Panc1 (cell line): ENCODE measurements at regions not wholly inside any gene's neighbourhood (a gene's known extent, or its start where the extent isn't known, plus 50 kb on each side); places are given as distances from the start of the nearest gene placed in this dataset.

ENCODE experiments used
- ATAC-seq: fragments of 200-7000 bp; cut with Tn5 transposase; 2 replicates; pipeline ENCODE4 v1.9.1; 2020; ENCODE audit warnings: mild to moderate bottlenecking, moderate library complexity
- BruUV-seq: library from RNA; stranded (reverse); fragments of 400-500 nt; replicated peaks from 2 replicates; lab custom pipeline; 2021; lab: Mats Ljungman, UMichigan
- CTCF ChIA-PET: fragments of 300-600 bp; sonication (Branson Sonifier 250); formaldehyde crosslinking; loops from one replicate; lab custom pipeline; 2022; ENCODE audit warnings: antibody characterized with exemption; lab: Charles Lee
- POLR2A ChIA-PET: fragments of 300-600 bp; sonication (Branson Sonifier 250); formaldehyde crosslinking; loops from one replicate; lab custom pipeline; 2022; ENCODE audit warnings: antibody characterized with exemption; lab: Charles Lee
- DNase-seq: peaks from one replicate; pipeline ENCODE4 v3.0.0-alpha.2; 2010; ENCODE audit warnings: low read depth, low spot score
- H3K27ac ChIP-seq: 2 replicates; pipeline ENCODE4 v1.5.1; 2011; ENCODE audit warnings: mild to moderate bottlenecking, low read length, inconsistent platforms
- H3K27me3 ChIP-seq: fragments of 200-500 bp; sonication (Bioruptor generic); 2 replicates; pipeline ENCODE4 v1.6.0; 2014; ENCODE audit warnings: low read length, inconsistent platforms; ENCODE audit not compliant: control insufficient read depth, insufficient read depth
- H3K36me3 ChIP-seq: fragments of 200-500 bp; sonication (Bioruptor generic); 2 replicates; pipeline ENCODE4 v1.5.1; 2014; ENCODE audit warnings: inconsistent platforms, mild to moderate bottlenecking, low read length, moderate library complexity; ENCODE audit not compliant: control insufficient read depth, insufficient read depth
- H3K4me1 ChIP-seq: 2 replicates; pipeline ENCODE4 v1.5.1; 2011; ENCODE audit warnings: inconsistent platforms, mild to moderate bottlenecking, low read length, moderate library complexity; ENCODE audit not compliant: control insufficient read depth, insufficient read depth
- H3K4me3 ChIP-seq, 2 experiments: 2 replicates each; pipeline ENCODE4 v1.5.1; 2011 to 2012; ENCODE audit warnings: low read depth in 2 of 2, low read length in 2 of 2, mild to moderate bottlenecking in 2 of 2, inconsistent platforms in 1 of 2, moderate library complexity in 1 of 2
- H3K9me3 ChIP-seq: fragments of 200-500 bp; sonication (Bioruptor generic); 2 replicates; pipeline ENCODE4 v1.5.1; 2014; ENCODE audit warnings: low read depth, mild to moderate bottlenecking, inconsistent platforms, low read length, moderate library complexity; ENCODE audit not compliant: control insufficient read depth, insufficient read depth
- POLR2AphosphoS5 ChIP-seq: IDR thresholded peaks from 2 replicates; pipeline ENCODE4 v1.6.1; 2012; ENCODE audit warnings: mild to moderate bottlenecking, low read depth, low read length, moderate library complexity
- SIN3A ChIP-seq: IDR thresholded peaks from 2 replicates; pipeline ENCODE4 v1.6.1; 2012; ENCODE audit warnings: low read depth, mild to moderate bottlenecking, low read length, moderate library complexity, borderline replicate concordance; ENCODE audit not compliant: insufficient read depth
- TCF7L2 ChIP-seq: IDR thresholded peaks from 2 replicates; pipeline ENCODE4 v1.6.1; 2011; ENCODE audit warnings: mild to moderate bottlenecking, low read depth, low read length, inconsistent platforms
- in situ Hi-C: cut with HindIII; loops from 2 replicates; pipeline ENCODE4 v1.10.0; 2016; ENCODE audit warnings: low sequenced_read_pairs, low pct_unique_long_range_greater_than_20kb
- intact Hi-C: fragments of 100-400 bp; cut with micrococcal nuclease; formaldehyde crosslinking; loops from one replicate; pipeline ENCODE4 v1.10.0; 2022; ENCODE audit not compliant: unreplicated experiment
- TF ChIP-seq, protein P1 (sequence below): fragments of 450-650 bp; IDR thresholded peaks from 2 replicates; pipeline ENCODE4 v1.5.1; 2017; ENCODE audit warnings: mild to moderate bottlenecking
- TF ChIP-seq, protein P2 (sequence below), 2 experiments: IDR thresholded peaks; 2 replicates each; pipeline ENCODE4 v1.6.1; 2011 to 2012; ENCODE audit warnings: low read depth in 2 of 2, control low read depth in 1 of 2, low read length in 1 of 2, mild to moderate bottlenecking in 1 of 2, moderate library complexity in 1 of 2; ENCODE audit not compliant: insufficient read depth in 1 of 2

DNA sequence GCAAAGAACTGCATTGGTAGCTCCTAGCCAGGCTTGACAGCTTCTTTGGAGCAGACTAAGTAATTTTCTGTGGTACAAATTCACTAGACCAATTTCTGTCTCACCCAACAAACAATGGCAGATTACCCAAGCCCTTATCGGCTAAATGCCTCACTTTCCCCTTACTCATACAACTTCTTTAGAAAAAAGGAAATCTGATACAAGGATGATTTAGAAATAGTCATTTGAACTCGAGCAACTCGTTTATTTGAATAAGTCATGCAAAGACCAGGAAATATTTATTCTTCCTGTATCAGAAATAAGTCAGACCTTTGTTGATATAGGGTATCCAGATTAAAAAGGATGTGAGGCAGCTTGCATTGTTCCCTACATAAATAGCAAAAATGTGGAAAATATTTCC, 170.4 kb upstream of the CDH6 start:
- H3K27ac ChIP-seq: no peak overlapping the region
- TF ChIP-seq, protein P1, sequence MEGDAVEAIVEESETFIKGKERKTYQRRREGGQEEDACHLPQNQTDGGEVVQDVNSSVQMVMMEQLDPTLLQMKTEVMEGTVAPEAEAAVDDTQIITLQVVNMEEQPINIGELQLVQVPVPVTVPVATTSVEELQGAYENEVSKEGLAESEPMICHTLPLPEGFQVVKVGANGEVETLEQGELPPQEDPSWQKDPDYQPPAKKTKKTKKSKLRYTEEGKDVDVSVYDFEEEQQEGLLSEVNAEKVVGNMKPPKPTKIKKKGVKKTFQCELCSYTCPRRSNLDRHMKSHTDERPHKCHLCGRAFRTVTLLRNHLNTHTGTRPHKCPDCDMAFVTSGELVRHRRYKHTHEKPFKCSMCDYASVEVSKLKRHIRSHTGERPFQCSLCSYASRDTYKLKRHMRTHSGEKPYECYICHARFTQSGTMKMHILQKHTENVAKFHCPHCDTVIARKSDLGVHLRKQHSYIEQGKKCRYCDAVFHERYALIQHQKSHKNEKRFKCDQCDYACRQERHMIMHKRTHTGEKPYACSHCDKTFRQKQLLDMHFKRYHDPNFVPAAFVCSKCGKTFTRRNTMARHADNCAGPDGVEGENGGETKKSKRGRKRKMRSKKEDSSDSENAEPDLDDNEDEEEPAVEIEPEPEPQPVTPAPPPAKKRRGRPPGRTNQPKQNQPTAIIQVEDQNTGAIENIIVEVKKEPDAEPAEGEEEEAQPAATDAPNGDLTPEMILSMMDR: no peak
- no peak for TF ChIP-seq POLR2AphosphoS5
- TF ChIP-seq SIN3A: no peak
- no peak for TF ChIP-seq TCF7L2
- TF ChIP-seq, protein P2, sequence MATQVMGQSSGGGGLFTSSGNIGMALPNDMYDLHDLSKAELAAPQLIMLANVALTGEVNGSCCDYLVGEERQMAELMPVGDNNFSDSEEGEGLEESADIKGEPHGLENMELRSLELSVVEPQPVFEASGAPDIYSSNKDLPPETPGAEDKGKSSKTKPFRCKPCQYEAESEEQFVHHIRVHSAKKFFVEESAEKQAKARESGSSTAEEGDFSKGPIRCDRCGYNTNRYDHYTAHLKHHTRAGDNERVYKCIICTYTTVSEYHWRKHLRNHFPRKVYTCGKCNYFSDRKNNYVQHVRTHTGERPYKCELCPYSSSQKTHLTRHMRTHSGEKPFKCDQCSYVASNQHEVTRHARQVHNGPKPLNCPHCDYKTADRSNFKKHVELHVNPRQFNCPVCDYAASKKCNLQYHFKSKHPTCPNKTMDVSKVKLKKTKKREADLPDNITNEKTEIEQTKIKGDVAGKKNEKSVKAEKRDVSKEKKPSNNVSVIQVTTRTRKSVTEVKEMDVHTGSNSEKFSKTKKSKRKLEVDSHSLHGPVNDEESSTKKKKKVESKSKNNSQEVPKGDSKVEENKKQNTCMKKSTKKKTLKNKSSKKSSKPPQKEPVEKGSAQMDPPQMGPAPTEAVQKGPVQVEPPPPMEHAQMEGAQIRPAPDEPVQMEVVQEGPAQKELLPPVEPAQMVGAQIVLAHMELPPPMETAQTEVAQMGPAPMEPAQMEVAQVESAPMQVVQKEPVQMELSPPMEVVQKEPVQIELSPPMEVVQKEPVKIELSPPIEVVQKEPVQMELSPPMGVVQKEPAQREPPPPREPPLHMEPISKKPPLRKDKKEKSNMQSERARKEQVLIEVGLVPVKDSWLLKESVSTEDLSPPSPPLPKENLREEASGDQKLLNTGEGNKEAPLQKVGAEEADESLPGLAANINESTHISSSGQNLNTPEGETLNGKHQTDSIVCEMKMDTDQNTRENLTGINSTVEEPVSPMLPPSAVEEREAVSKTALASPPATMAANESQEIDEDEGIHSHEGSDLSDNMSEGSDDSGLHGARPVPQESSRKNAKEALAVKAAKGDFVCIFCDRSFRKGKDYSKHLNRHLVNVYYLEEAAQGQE (IDR thresholded peaks at IDR 0.05; ENCODE audit: insufficient read depth in 1 of 2, low read depth in 2 of 2, low read length in 1 of 2): no peak

DNA sequence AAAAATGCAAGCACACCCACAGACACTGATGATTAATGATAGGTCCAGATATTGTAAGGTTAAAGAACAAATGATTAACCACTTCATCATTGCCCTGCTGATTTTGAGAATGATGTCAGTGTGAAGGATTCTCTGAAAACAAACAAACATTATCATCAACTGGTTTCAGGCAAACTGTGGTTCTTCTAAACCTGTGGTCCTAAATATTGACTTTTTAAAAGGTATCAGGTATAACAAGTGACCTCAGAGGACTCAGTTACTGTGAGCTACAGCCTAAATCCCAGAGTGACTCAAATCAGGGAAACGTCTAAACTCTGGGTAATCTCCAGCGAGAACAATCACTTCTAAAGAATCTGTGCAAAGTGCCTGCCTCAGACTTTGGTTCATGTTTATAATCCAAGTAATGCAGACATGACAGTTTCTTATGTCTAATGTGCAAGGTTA, 172.3 kb upstream of the CDH6 start:
- H3K4me1 ChIP-seq: no peaks in the 10 kb centered on the region
- intact Hi-C loops (no loop called here), in situ Hi-C loops (no loop called here)
- ATAC-seq: no peak
- no peak for DNase-seq
- no peaks in the 10 kb centered on the region for H3K36me3 ChIP-seq
- no peak overlapping the region for H3K4me3 ChIP-seq
- POLR2A ChIA-PET: no interaction called here
- H3K27me3 ChIP-seq: no peaks in the 10 kb centered on the region
- no peak overlapping the region for H3K27ac ChIP-seq
- no peak for TF ChIP-seq POLR2AphosphoS5
- TF ChIP-seq, protein P1: no peak
- no TSS peak for BruUV-seq
- CTCF ChIA-PET: no interaction called here
- H3K9me3 ChIP-seq: no peaks in the 10 kb centered on the region

More for the DNA sequence above, 170.4 kb upstream of the CDH6 start:
- intact Hi-C loops: no loop called here
- no peaks in the 10 kb centered on the region for H3K36me3 ChIP-seq
- H3K9me3 ChIP-seq: peaks cover 2% of the 10 kb centered on the region; the same call in 1 of the 2 replicates
- H3K4me1 ChIP-seq: no peaks in the 10 kb centered on the region
- BruUV-seq: no TSS peak
- POLR2A ChIA-PET: no interaction called here
- no peaks in the 10 kb centered on the region for H3K27me3 ChIP-seq
- H3K4me3 ChIP-seq: no peak overlapping the region
- DNase-seq (no peak), ATAC-seq (no peak)
- CTCF ChIA-PET: no interaction called here
- in situ Hi-C loops: no loop called here

DNA sequence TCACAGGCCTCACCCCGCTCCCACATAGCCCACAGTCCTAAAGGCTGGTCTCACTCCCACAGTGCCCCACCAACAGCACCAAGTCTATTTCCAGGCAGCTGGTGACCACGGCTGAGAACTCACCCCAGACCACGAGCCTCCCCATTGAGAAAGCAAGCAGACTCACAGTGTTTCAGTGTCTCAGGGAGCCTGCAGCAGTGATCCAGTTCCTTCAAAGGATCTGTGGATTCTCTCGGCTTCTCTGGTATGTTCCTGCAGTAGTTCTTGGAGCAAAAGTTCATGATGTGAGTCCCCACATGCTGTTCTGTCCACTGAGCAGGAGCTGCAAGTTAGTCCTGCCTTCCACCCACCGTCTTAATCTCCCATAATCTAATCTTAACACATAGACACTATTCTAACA, 185.3 kb upstream of the CDH6 start:
- CTCF ChIA-PET: no interaction called here
- in situ Hi-C loops (no loop called here), intact Hi-C loops (no loop called here)
- Histone ChIP-seq H3K27me3 (no peaks in the 10 kb centered on the region), H3K27ac (no peak overlapping the region), H3K36me3 (no peaks in the 10 kb centered on the region), H3K4me1 (no peaks in the 10 kb centered on the region), H3K9me3 (0 out of 2 replicates have a peak, but pooled peaks cover 4% of the 10 kb centered on the region), H3K4me3 (no peak overlapping the region)
- ATAC-seq (no peak), DNase-seq (no peak)
- POLR2A ChIA-PET: no interaction called here
- no TSS peak for BruUV-seq
- TF ChIP-seq SIN3A: no peak
- TF ChIP-seq, protein P1: no peak
- TF ChIP-seq, protein P2 (IDR thresholded peaks at IDR 0.05; ENCODE audit: insufficient read depth in 1 of 2, low read depth in 2 of 2, low read length in 1 of 2): no peak
